B cell (primary cell): ENCODE measurements at regions not wholly inside any gene's neighbourhood (a gene's known extent, or its start where the extent isn't known, plus 50 kb on each side); places are given as distances from the start of the nearest gene placed in this dataset.

Source experiments
- ATAC-seq: fragments of 200-7000 bp; cut with Tn5 transposase; one replicate; pipeline ENCODE4 v1.10.0; 2021; ENCODE audit warnings: low read depth, mild to moderate bottlenecking, moderate number of reproducible peaks, moderate library complexity
- CTCF ChIA-PET: fragments of 350-600 bp; sonication (Branson Sonifier 250); formaldehyde crosslinking; loops from one replicate; lab custom pipeline; 2021; ENCODE audit warnings: antibody characterized with exemption, inconsistent platforms; lab: Charles Lee
- POLR2A ChIA-PET: fragments of 350-600 bp; sonication (Branson Sonifier 250); formaldehyde crosslinking; loops from one replicate; lab custom pipeline; 2021; ENCODE audit warnings: antibody characterized with exemption; lab: Charles Lee
- DNase-seq: peaks from one replicate; pipeline ENCODE4 v3.0.0; 2013
- H2AFZ ChIP-seq: 2 replicates; pipeline ENCODE4 v1.6.1; 2012; ENCODE audit warnings: mild to moderate bottlenecking, low read depth, low read length; ENCODE audit not compliant: insufficient read depth, poor library complexity, severe bottlenecking
- H3K27ac ChIP-seq, 2 donors: 1 replicate in 1 of 2; 2 replicates in 1 of 2; pipeline ENCODE4 v1.5.1; 2012 to 2013; ENCODE audit warnings: low read length in 2 of 2, mild to moderate bottlenecking in 2 of 2, moderate library complexity in 1 of 2
- H3K27me3 ChIP-seq, 4 experiments: fragments of 200-600 bp in 1 of 4; sonication (generic) in 1 of 4; replicated peaks in 1 of 4; 1 replicate in 2 of 4; 2 replicates in 2 of 4; pipeline versions ENCODE4 v1.6.1 to v1.7.0; 2013 to 2016; ENCODE audit warnings: low read length in 3 of 4, mild to moderate bottlenecking in 2 of 4, mixed read lengths in 1 of 4, moderate library complexity in 1 of 4; ENCODE audit not compliant: insufficient read depth in 4 of 4, control insufficient read depth in 3 of 4; ENCODE audit errors: control extremely low read depth in 1 of 4
- H3K36me3 ChIP-seq, 2 experiments: replicated peaks in 1 of 2; 1 replicate in 1 of 2; 2 replicates in 1 of 2; pipeline versions ENCODE4 v1.6.1 to v1.7.1; 2013; ENCODE audit warnings: low read length in 1 of 2; ENCODE audit not compliant: insufficient read depth in 2 of 2, control insufficient read depth in 1 of 2; ENCODE audit errors: control extremely low read depth in 1 of 2, extremely low read depth in 1 of 2
- H3K4me1 ChIP-seq, 2 donors: fragments of 200-600 bp in 1 of 2; sonication (generic) in 1 of 2; 1 replicate in 1 of 2; 2 replicates in 1 of 2; pipeline versions ENCODE4 v1.5.1 to v1.6.1; 2013 to 2017; ENCODE audit warnings: low read length in 2 of 2; ENCODE audit not compliant: control insufficient read depth in 2 of 2, insufficient read depth in 2 of 2
- H3K4me2 ChIP-seq: replicated peaks from 2 replicates; pipeline ENCODE3; 2012; ENCODE audit warnings: mild to moderate bottlenecking, low read depth, low read length; ENCODE audit not compliant: poor library complexity, severe bottlenecking
- H3K4me3 ChIP-seq, 5 experiments: fragments of 200-600 bp in 1 of 5; sonication (generic) in 1 of 5; 1 replicate in 3 of 5; 2 replicates in 2 of 5; pipeline versions ENCODE4 v1.5.1 to v1.7.0; 2011 to 2016; ENCODE audit warnings: low read length in 4 of 5, mild to moderate bottlenecking in 4 of 5, low read depth in 2 of 5, control low read depth in 1 of 5, moderate library complexity in 1 of 5; ENCODE audit not compliant: insufficient read depth in 1 of 5; ENCODE audit errors: control extremely low read depth in 1 of 5, extremely low read depth in 1 of 5
- H3K79me2 ChIP-seq: fragments of 200-600 bp; sonication (generic); one replicate; pipeline ENCODE4 v1.6.0; 2016; ENCODE audit warnings: low read length; ENCODE audit not compliant: control insufficient read depth, insufficient read depth
- H3K9ac ChIP-seq: fragments of 200-600 bp; sonication (generic); 2 replicates; pipeline ENCODE4 v1.6.1; 2017; ENCODE audit warnings: mild to moderate bottlenecking, low read length, moderate library complexity
- H3K9me3 ChIP-seq, 3 donors: one replicate each; pipeline versions ENCODE4 v1.6.1 to v1.7.1; 2013; ENCODE audit warnings: low read length in 2 of 3; ENCODE audit not compliant: control insufficient read depth in 2 of 3, insufficient read depth in 1 of 3; ENCODE audit errors: control extremely low read depth in 1 of 3
- H4K20me1 ChIP-seq: 2 replicates; pipeline ENCODE4 v1.6.0; 2012; ENCODE audit warnings: mild to moderate bottlenecking, low read length; ENCODE audit not compliant: insufficient read depth, control insufficient read depth, poor library complexity, severe bottlenecking
- H3K27ac Mint-ChIP-seq: one replicate; pipeline ENCODE4 v1.8.0; 2021; ENCODE audit warnings: mixed read lengths
- H3K27me3 Mint-ChIP-seq: one replicate; pipeline ENCODE4 v1.8.0; 2021; ENCODE audit warnings: mixed read lengths
- H3K4me1 Mint-ChIP-seq: one replicate; pipeline ENCODE4 v1.8.0; 2021; ENCODE audit warnings: mixed read lengths
- H3K4me3 Mint-ChIP-seq: one replicate; pipeline ENCODE4 v1.8.0; 2021; ENCODE audit warnings: mixed read lengths
- H3K9me3 Mint-ChIP-seq: one replicate; pipeline ENCODE4 v1.8.0; 2022; ENCODE audit warnings: mixed read lengths; ENCODE audit not compliant: insufficient read depth
- CTCF ChIP-seq: fragments of 200-600 bp; IDR thresholded peaks from one replicate; pipeline ENCODE4 v1.8.0; 2022; ENCODE audit warnings: antibody characterized with exemption, mild to moderate bottlenecking
- EZH2 ChIP-seq: IDR thresholded peaks from 2 replicates; pipeline ENCODE4 v1.6.1; 2012; ENCODE audit warnings: borderline replicate concordance, low read depth, mild to moderate bottlenecking, moderate library complexity, low read length; ENCODE audit not compliant: insufficient read depth, poor library complexity, severe bottlenecking
- WGBS: methylation state at CpG from one replicate; pipeline ENCODE4 v1.1.5; 2013; ENCODE audit warnings: missing lambda C conversion rate; ENCODE audit not compliant: insufficient coverage; 5-methylcytosine and 5-hydroxymethylcytosine counted together
- intact Hi-C: fragments of 100-400 bp; cut with micrococcal nuclease; formaldehyde crosslinking; loops from one replicate; pipeline ENCODE4 v1.10.0; 2022

DNA sequence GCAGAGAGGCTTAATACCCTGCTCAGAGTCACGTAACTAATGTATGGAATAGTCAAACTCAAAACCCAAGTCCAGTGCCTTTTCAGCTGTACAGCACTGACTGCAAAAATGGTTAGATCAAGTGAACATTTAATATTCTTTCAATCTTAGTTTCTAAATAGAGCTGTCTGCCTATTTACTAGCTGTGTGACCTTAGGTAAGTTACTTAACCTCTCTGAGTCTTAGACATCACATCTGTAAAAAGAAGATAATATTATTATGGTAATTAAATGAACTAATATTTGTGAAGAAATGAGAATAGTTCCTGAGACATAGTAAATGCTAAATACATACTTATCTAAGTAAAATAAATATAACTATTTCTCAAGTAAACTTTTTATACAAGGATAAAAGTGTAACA, 235.5 kb downstream of the SAMD5 start:
- Histone ChIP-seq H3K27me3 (no peaks in the 10 kb centered on the region), H3K36me3 (no peaks in the 10 kb centered on the region), H3K4me1 (no peaks in the 10 kb centered on the region), H4K20me1 (no peaks in the 10 kb centered on the region), H3K79me2 (no peaks in the 10 kb centered on the region), H3K27ac (no peak overlapping the region), H3K9me3 (no peaks in the 10 kb centered on the region), H3K4me3 (no peak overlapping the region), H3K9ac (no peak overlapping the region), H3K4me2 (no peak overlapping the region), H2AFZ (no peak overlapping the region)
- H3K27ac Mint-ChIP-seq, result no peak overlapping the region
- DNase-seq, result no peak
- WGBS, result no CpG with 5 or more reads among the region's 1 CpG
- ATAC-seq, result no peak
- no peaks in the 10 kb centered on the region for H3K9me3 Mint-ChIP-seq
- H3K4me1 Mint-ChIP-seq, result no peaks in the 10 kb centered on the region
- no peak overlapping the region for H3K4me3 Mint-ChIP-seq
- TF ChIP-seq CTCF (no peak), EZH2 (no peak)
- ChIA-PET CTCF (no interaction called here), POLR2A (no interaction called here)
- H3K27me3 Mint-ChIP-seq, result no peaks in the 10 kb centered on the region
- intact Hi-C loops, result no loop called here

DNA sequence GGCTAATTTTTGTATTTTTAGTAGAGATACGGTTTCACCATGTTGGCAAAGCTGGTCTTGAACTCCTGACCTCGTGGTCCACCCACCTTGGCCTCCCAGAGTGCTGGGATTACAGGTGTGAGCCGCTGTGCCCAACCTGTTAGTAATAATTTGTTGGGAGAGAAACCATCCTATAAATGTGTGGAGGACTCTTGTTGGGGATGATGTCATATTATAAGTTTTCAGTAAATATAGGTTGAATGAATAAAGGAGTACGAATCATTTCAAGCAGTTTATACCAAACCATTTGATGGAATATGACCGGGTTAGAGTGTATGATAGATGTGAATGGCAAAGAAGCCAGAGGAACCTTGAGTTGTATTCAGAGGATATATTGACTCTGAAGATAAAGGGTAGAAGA, 240.8 kb downstream of the SAMD5 start:
- Histone ChIP-seq H4K20me1 (no peaks in the 10 kb centered on the region), H3K9me3 (peaks cover 0 to 6% (median 0%) of the 10 kb centered on the region in 3 donors), H3K4me3 (no peak overlapping the region), H3K27me3 (no peaks in the 10 kb centered on the region), H3K27ac (no peak overlapping the region), H3K9ac (no peak overlapping the region), H3K4me1 (no peaks in the 10 kb centered on the region), H3K4me2 (no peak overlapping the region), H2AFZ (no peak overlapping the region), H3K79me2 (no peaks in the 10 kb centered on the region), H3K36me3 (no peaks in the 10 kb centered on the region)
- ChIA-PET POLR2A (no interaction called here), CTCF (no interaction called here)
- intact Hi-C loops, result no loop called here
- no peaks in the 10 kb centered on the region for H3K27me3 Mint-ChIP-seq
- TF ChIP-seq EZH2 (no peak), CTCF (no peak)
- no peaks in the 10 kb centered on the region for H3K9me3 Mint-ChIP-seq
- no peak overlapping the region for H3K4me3 Mint-ChIP-seq
- ATAC-seq (no peak), DNase-seq (no peak)
- 77% methylated on average over 3 of the region's 5 CpGs for WGBS
- no peaks in the 10 kb centered on the region for H3K4me1 Mint-ChIP-seq
- no peak overlapping the region for H3K27ac Mint-ChIP-seq
